Central memory CD8-positive, alpha-beta T cell (primary cell): ENCODE measurements at regions not wholly inside any gene's neighbourhood (a gene's known extent, or its start where the extent isn't known, plus 50 kb on each side); places are given as distances from the start of the nearest gene placed in this dataset.

Experiments
- ATAC-seq: fragments of 150-1000 bp; cut with Tn5 transposase; replicated peaks from 2 replicates; pipeline ENCODE4 v1.10.0; 2022; ENCODE audit warnings: mild to moderate bottlenecking, moderate FRiP score, moderate number of reproducible peaks; ENCODE audit not compliant: poor library complexity, severe bottlenecking; ENCODE audit errors: extremely low read depth
- DNase-seq, 2 donors: peaks; one replicate each; pipeline ENCODE4 v3.0.0; 2021; ENCODE audit warnings: low spot score in 2 of 2
- H3K27ac Mint-ChIP-seq: one replicate; pipeline ENCODE4 v1.8.0; 2022; ENCODE audit warnings: low read depth, mild to moderate bottlenecking, moderate library complexity, mixed read lengths
- H3K27me3 Mint-ChIP-seq: one replicate; pipeline ENCODE4 v1.8.0; 2022; ENCODE audit warnings: mixed read lengths
- H3K36me3 Mint-ChIP-seq: one replicate; pipeline ENCODE4 v1.8.0; 2022; ENCODE audit warnings: mild to moderate bottlenecking, moderate library complexity, mixed read lengths; ENCODE audit not compliant: insufficient read depth
- H3K4me1 Mint-ChIP-seq: one replicate; pipeline ENCODE4 v1.8.0; 2022; ENCODE audit warnings: mixed read lengths
- H3K4me3 Mint-ChIP-seq: one replicate; pipeline ENCODE4 v1.8.0; 2022; ENCODE audit warnings: mild to moderate bottlenecking, moderate library complexity, mixed read lengths
- H3K9me3 Mint-ChIP-seq: one replicate; pipeline ENCODE4 v1.8.0; 2022; ENCODE audit warnings: mixed read lengths

- Mint-ChIP-seq H3K36me3 (peaks cover 2% of the 10 kb centered on the region), H3K27ac (no peak overlapping the region), H3K4me1 (no peaks in the 10 kb centered on the region), H3K27me3 (peaks cover 46% of the 10 kb centered on the region), H3K4me3 (no peak overlapping the region), H3K9me3 (no peaks in the 10 kb centered on the region)
- ATAC-seq (no peak), DNase-seq (no peak)
Observed at GRCh38 chr18:2480536-2480935, 90.8 kb downstream of the METTL4 start.

- no peak overlapping the region for H3K27ac Mint-ChIP-seq
- no peaks in the 10 kb centered on the region for H3K36me3 Mint-ChIP-seq
- DNase-seq (no peak), ATAC-seq (no peak)
- no peaks in the 10 kb centered on the region for H3K9me3 Mint-ChIP-seq
- no peak overlapping the region for H3K4me3 Mint-ChIP-seq
- H3K4me1 Mint-ChIP-seq, result no peaks in the 10 kb centered on the region
- H3K27me3 Mint-ChIP-seq, result peaks cover 51% of the 10 kb centered on the region
Observed at GRCh38 chr18:2482706-2483475, 88.4 kb downstream of the METTL4 start.

GRCh38 chr18:2485983-2486382 lies 85.3 kb downstream of the METTL4 start:
- peaks cover 53% of the 10 kb centered on the region for H3K27me3 Mint-ChIP-seq
- H3K27ac Mint-ChIP-seq, result no peak overlapping the region
- H3K4me1 Mint-ChIP-seq, result no peaks in the 10 kb centered on the region
- no peak overlapping the region for H3K4me3 Mint-ChIP-seq
- no peaks in the 10 kb centered on the region for H3K36me3 Mint-ChIP-seq
- ATAC-seq, result no peak
- no peaks in the 10 kb centered on the region for H3K9me3 Mint-ChIP-seq
- DNase-seq, result no peak

- H3K36me3 Mint-ChIP-seq, result no peaks in the 10 kb centered on the region
- H3K4me3 Mint-ChIP-seq, result no peak overlapping the region
- H3K4me1 Mint-ChIP-seq, result no peaks in the 10 kb centered on the region
- ATAC-seq, result no peak
- H3K27me3 Mint-ChIP-seq, result peaks cover 49% of the 10 kb centered on the region
- H3K9me3 Mint-ChIP-seq, result no peaks in the 10 kb centered on the region
- no peak overlapping the region for H3K27ac Mint-ChIP-seq
- DNase-seq, result no peak
Observed at GRCh38 chr18:2486426-2486825, 84.9 kb downstream of the METTL4 start.
